ENCODE measurements at regions not wholly inside any gene's neighbourhood (a gene's known extent, or its start where the extent isn't known, plus 50 kb on each side); places are given as distances from the start of the nearest gene placed in this dataset.
"Not testable (repeated sequence)": the region's sequence is repeated elsewhere in the genome, so short reads cannot be mapped to it uniquely, and the experiment has no call there.

DNA sequence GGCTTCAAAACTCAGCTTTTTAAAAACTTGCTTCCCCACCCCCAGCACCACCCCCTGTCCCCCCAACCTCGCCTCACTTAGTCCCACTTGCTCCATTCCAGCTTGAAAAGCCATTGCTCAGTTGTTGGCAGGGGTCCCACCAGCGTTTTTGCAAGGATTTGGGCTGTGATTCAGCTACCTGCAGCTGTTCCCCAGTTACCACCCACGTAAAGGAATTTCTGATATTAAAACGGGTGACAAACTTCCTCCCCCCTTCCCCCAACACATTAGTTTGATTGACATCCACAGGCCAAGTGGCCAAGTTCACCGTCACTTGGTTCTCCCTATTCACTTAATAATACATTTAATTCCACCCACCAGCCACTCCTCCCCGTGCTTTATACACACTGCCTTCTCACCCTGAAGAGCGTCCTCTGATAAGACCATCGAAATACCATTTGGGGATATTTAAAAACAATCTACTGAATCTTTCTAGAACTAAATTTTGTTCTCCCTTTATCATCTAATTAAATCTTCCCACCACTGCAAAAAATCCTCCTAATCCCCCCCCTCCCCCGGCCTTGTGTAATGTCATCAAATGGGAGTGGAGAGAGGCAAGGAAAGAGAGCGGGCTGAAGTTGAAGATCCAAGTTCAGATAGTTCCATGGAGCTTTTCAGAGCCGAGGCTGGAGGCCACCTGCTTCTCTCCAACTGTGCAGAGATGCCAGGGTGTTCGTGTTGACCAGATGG is 55.1 kb downstream of the SOX9 start:
- no peak for DNase-seq (ENCODE audit: low read depth in 2 of 2)

- no peak for DNase-seq (ENCODE audit: low read depth in 2 of 2)
Observed at GRCh38 chr17:72176516-72176851, 55.7 kb downstream of the SOX9 start.

DNA sequence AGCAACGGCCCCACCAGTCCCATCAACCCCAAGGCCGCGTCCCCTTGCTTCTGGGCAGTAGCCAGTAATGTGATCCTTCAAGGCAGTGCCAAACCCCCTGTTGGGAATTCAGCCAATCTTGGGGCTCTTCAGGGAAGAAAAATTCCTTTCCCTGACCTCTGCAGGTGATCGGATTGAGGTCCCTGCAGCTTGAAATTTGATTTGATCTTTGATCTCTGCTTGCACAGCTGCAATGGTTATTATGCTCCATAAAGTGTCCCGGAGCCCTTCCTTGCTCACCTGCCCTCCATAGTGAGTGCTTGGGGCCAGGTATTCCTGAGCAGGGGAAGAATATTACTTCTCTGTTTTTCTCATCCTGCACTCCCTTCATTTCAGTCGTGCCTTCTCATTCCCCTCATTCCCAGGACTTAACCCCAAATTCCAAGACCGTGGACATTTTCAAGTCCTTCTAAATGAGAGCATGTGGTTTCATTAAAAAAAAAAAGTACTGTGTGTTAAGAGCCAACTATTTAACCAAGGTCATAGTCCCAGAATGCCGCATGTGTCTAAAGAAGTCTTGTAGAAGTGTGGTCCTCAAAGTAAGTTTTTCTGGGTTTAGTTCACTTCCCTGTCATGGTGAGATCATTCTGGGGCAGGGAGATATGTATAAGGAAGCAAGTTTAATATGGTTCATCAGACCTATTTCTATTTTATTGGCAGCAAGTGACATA is 56.3 kb downstream of the SOX9 start:
- DNase-seq (ENCODE audit: low read depth in 2 of 2): no peak

GRCh38 chr17:72177738-72178137 is 56.9 kb downstream of the SOX9 start:
- no peak for DNase-seq (ENCODE audit: low read depth in 2 of 2)

DNA sequence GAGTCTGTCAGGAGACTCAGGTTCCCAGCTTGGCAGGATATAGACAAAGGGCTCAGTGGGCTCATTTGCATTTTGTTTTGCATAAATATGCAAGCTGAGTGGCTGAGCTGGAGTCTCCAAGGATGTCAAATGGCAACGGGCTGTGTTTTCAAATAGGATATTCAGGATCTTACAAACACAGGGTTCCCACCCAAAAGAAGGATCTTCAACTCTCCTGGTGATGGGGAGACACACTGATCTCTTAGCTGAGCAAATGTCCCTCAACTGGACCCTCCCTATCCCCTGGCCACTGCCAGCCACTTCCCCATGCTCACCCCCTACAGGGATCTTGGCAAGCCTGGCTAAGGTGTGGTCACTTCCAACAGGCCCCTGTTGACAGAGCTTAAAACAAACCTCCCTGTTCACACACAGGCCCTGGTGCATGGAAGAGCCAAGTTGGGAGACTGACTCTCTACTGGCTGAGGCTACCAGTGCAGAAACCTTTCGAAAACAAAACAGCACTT is 61.6 kb downstream of the SOX9 start:
- no peak for DNase-seq (ENCODE audit: low read depth in 2 of 2)

GRCh38 chr17:72183194-72183685 is 62.4 kb downstream of the SOX9 start:
- no peak for DNase-seq (ENCODE audit: low read depth in 2 of 2)

GRCh38 chr17:72184805-72185204 is 64.0 kb downstream of the SOX9 start:
- DNase-seq (ENCODE audit: low read depth in 2 of 2): no peak

- peak in 1 of 2 experiments; percentile 37 for DNase-seq (ENCODE audit: low read depth in 2 of 2)
Observed at GRCh38 chr17:72185564-72185963, 64.7 kb downstream of the SOX9 start.

GRCh38 chr17:72187556-72187955 is 66.7 kb downstream of the SOX9 start:
- DNase-seq (ENCODE audit: low read depth in 2 of 2): no peak

DNA sequence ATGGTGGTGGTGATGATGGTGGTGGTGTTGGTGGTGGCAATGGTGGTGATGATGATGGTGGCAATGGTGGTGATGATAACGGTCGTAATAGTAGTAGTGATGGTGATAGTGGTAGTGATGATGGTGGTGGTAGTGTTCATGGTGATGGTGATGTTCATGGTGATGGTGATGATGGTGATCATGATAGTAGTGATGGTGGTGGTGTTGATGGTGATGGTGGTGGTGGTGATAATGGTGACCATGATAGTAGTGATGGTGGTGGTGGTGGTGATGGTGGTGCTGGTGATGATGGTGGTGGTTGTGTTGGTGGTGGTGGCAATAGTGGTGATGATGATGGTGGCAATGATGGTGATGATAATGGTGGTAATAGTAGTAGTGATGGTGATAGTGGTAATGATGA is 68.0 kb downstream of the SOX9 start:
- DNase-seq (ENCODE audit: low read depth in 2 of 2): no peak

GRCh38 chr17:72189768-72190593 is 69.2 kb downstream of the SOX9 start:
- no peak for DNase-seq (ENCODE audit: low read depth in 2 of 2)

DNA sequence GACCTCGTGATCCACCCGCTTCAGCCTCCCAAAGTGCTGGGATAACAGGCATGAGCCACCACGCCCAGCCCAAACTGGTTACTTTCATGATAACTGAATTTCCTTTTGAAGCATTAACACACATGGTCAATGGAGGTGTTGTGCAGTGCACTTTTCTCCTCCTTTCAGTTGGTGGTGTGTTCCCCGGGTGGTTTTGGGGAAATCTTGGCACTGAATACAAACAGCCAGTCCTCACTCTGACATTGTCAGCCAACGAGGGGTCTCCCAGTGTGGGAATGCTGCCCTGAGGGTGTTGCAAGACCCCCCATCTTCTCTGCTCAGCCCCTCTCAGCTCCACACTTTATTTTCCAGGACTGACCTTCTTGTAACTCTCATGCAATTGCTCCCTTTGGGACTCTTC is 70.5 kb downstream of the SOX9 start:
- DNase-seq (ENCODE audit: low read depth in 2 of 2): no peak

GRCh38 chr17:72191921-72192799 is 71.3 kb downstream of the SOX9 start:
- peak; percentile 78 to 81 for DNase-seq (ENCODE audit: low read depth in 2 of 2)

GRCh38 chr17:72192800-72193192 is 72.0 kb downstream of the SOX9 start:
- DNase-seq (ENCODE audit: low read depth in 2 of 2): no peak

- no peak for DNase-seq (ENCODE audit: low read depth in 2 of 2)
Observed at GRCh38 chr17:72193391-72194106, 72.7 kb downstream of the SOX9 start.

GRCh38 chr17:72194107-72194440 is 73.3 kb downstream of the SOX9 start:
- not testable (repeated sequence) for DNase-seq (ENCODE audit: low read depth in 2 of 2)

GRCh38 chr17:72199256-72199655 is 78.4 kb downstream of the SOX9 start:
- DNase-seq (ENCODE audit: low read depth in 2 of 2): no peak

DNA sequence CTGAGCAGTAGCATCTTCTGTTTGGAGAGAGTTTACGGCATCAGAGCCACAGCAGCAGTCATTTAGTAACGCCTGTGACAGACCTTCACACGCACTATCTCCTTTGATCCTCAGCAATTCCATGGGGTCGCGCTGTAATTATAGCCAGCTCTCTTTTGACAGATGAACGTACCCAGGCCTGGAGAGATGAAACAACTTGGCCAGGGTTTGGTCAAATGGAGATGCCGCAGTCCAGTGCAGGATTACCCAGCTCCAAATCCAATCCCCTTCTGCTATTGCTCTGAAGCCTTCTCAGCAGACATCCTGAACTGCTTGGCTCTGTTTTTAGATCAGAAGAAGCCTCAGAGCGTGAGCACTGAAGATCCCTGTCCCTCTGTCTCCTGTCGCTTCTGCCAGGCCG is 83.9 kb downstream of the SOX9 start:
- no peak for DNase-seq (ENCODE audit: low read depth in 2 of 2)

DNA sequence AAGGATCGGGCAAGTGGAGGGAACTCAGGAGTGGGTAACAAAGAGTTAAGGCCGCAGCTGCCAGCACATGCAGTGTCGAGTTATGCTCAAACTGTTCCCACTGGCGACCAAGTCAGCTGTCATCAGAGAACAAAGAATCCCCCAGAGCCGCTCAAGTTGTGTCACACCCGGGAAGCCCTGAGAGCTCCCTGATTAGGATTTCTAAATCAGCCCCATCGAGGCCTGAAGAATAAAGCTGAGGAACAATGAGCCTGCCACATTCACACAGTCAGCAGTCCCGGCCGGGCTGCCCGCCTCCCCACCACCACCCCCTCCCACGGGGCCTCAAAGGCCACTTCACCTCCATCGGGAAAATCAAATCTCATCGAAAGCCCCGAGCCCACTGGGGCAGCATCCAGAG is 84.5 kb downstream of the SOX9 start:
- DNase-seq (ENCODE audit: low read depth in 2 of 2): no peak

- no peak for DNase-seq (ENCODE audit: low read depth in 2 of 2)
Observed at GRCh38 chr17:72205822-72206221, 85.0 kb downstream of the SOX9 start.

GRCh38 chr17:72206376-72206775 is 85.6 kb downstream of the SOX9 start:
- DNase-seq (ENCODE audit: low read depth in 2 of 2): no peak
